ENCODE measurements at regions not wholly inside any gene's neighbourhood (a gene's known extent, or its start where the extent isn't known, plus 50 kb on each side); places are given as distances from the start of the nearest gene placed in this dataset.

GRCh38 chr4:1523033-1523432, 116.8 kb upstream of the NKX1-1 start:
- TF ChIP-seq, protein P1, sequence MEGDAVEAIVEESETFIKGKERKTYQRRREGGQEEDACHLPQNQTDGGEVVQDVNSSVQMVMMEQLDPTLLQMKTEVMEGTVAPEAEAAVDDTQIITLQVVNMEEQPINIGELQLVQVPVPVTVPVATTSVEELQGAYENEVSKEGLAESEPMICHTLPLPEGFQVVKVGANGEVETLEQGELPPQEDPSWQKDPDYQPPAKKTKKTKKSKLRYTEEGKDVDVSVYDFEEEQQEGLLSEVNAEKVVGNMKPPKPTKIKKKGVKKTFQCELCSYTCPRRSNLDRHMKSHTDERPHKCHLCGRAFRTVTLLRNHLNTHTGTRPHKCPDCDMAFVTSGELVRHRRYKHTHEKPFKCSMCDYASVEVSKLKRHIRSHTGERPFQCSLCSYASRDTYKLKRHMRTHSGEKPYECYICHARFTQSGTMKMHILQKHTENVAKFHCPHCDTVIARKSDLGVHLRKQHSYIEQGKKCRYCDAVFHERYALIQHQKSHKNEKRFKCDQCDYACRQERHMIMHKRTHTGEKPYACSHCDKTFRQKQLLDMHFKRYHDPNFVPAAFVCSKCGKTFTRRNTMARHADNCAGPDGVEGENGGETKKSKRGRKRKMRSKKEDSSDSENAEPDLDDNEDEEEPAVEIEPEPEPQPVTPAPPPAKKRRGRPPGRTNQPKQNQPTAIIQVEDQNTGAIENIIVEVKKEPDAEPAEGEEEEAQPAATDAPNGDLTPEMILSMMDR (IDR thresholded peaks at IDR 0.05), result no peak
- no peak for TF ChIP-seq POLR2A (IDR thresholded peaks at IDR 0.05)

All from Peyer's patch (tissue), 4 donors.